ENCODE measurements at regions not wholly inside any gene's neighbourhood (a gene's known extent, or its start where the extent isn't known, plus 50 kb on each side); places are given as distances from the start of the nearest gene placed in this dataset.

- no peak for ATAC-seq (replicated peaks)
- H3K36me3 Mint-ChIP-seq (ENCODE audit: insufficient read depth) = no peaks in the 10 kb centered on the region
- no peaks in the 10 kb centered on the region for H3K27me3 Mint-ChIP-seq
- DNase-seq = no peak
- no peaks in the 10 kb centered on the region for H3K4me1 Mint-ChIP-seq (ENCODE audit: low read depth in 2 of 2)
- no peak overlapping the region for H3K4me3 Mint-ChIP-seq
- H3K9me3 Mint-ChIP-seq = peaks cover 0 to 5% of the 10 kb centered on the region in 2 donors
- no peak overlapping the region for H3K27ac Mint-ChIP-seq
Observed at GRCh38 chr18:27855486-27855885, 321.4 kb downstream of the CDH2 start.

GRCh38 chr18:27854631-27855030 lies 322.3 kb downstream of the CDH2 start:
- Mint-ChIP-seq H3K27me3 (no peaks in the 10 kb centered on the region), H3K36me3 (ENCODE audit: insufficient read depth) (no peaks in the 10 kb centered on the region), H3K4me3 (no peak overlapping the region), H3K27ac (no peak overlapping the region), H3K4me1 (ENCODE audit: low read depth in 2 of 2) (no peaks in the 10 kb centered on the region), H3K9me3 (peaks cover 0 to 8% of the 10 kb centered on the region in 2 donors)
- DNase-seq = no peak
- ATAC-seq (replicated peaks) = no peak

- ATAC-seq (replicated peaks) = no peak
- no peak for DNase-seq
- Mint-ChIP-seq H3K4me1 (ENCODE audit: low read depth in 2 of 2) (no peaks in the 10 kb centered on the region), H3K36me3 (ENCODE audit: insufficient read depth) (no peaks in the 10 kb centered on the region), H3K4me3 (no peak overlapping the region), H3K27me3 (no peaks in the 10 kb centered on the region), H3K27ac (no peak overlapping the region), H3K9me3 (peaks cover 16 to 21% of the 10 kb centered on the region in 2 donors)
Observed at GRCh38 chr18:27848336-27848735, 328.6 kb downstream of the CDH2 start.

- no peaks in the 10 kb centered on the region for H3K36me3 Mint-ChIP-seq (ENCODE audit: insufficient read depth)
- H3K4me1 Mint-ChIP-seq (ENCODE audit: low read depth in 2 of 2) = no peaks in the 10 kb centered on the region
- peaks cover 16 to 21% of the 10 kb centered on the region in 2 donors for H3K9me3 Mint-ChIP-seq
- H3K4me3 Mint-ChIP-seq = no peak overlapping the region
- ATAC-seq (replicated peaks) (no peak), DNase-seq (no peak)
- H3K27me3 Mint-ChIP-seq = no peaks in the 10 kb centered on the region
- no peak overlapping the region for H3K27ac Mint-ChIP-seq
Observed at GRCh38 chr18:27847412-27847811, 329.5 kb downstream of the CDH2 start.

- Mint-ChIP-seq H3K36me3 (ENCODE audit: insufficient read depth) (no peaks in the 10 kb centered on the region), H3K27ac (no peak overlapping the region), H3K9me3 (peaks cover 16 to 21% of the 10 kb centered on the region in 2 donors), H3K4me1 (ENCODE audit: low read depth in 2 of 2) (no peaks in the 10 kb centered on the region), H3K27me3 (no peaks in the 10 kb centered on the region), H3K4me3 (no peak overlapping the region)
- ATAC-seq (replicated peaks) (no peak), DNase-seq (no peak)
Observed at GRCh38 chr18:27845897-27846296, 331.0 kb downstream of the CDH2 start.

GRCh38 chr18:27843783-27844777 lies 332.9 kb downstream of the CDH2 start:
- no peak for ATAC-seq (replicated peaks)
- Mint-ChIP-seq H3K27ac (no peak overlapping the region), H3K4me3 (no peak overlapping the region), H3K4me1 (ENCODE audit: low read depth in 2 of 2) (no peaks in the 10 kb centered on the region), H3K9me3 (peaks cover 18 to 21% of the 10 kb centered on the region in 2 donors), H3K27me3 (no peaks in the 10 kb centered on the region), H3K36me3 (ENCODE audit: insufficient read depth) (no peaks in the 10 kb centered on the region)
- no peak for DNase-seq

- no peak for DNase-seq
Observed at GRCh38 chr18:27839141-27839540, 337.8 kb downstream of the CDH2 start.

GRCh38 chr18:27838225-27838624 lies 338.7 kb downstream of the CDH2 start:
- Mint-ChIP-seq H3K9me3 (peaks cover 13 to 15% of the 10 kb centered on the region in 2 donors), H3K27me3 (no peaks in the 10 kb centered on the region), H3K4me1 (ENCODE audit: low read depth in 2 of 2) (no peaks in the 10 kb centered on the region), H3K36me3 (ENCODE audit: insufficient read depth) (no peaks in the 10 kb centered on the region), H3K4me3 (no peak overlapping the region), H3K27ac (no peak overlapping the region)
- no peak for DNase-seq
- ATAC-seq (replicated peaks) = no peak

More at GRCh38 chr18:27839141-27839540, 337.8 kb downstream of the CDH2 start:
- H3K9me3 Mint-ChIP-seq = peaks cover 7 to 12% of the 10 kb centered on the region in 2 donors
- no peaks in the 10 kb centered on the region for H3K27me3 Mint-ChIP-seq
- H3K36me3 Mint-ChIP-seq (ENCODE audit: insufficient read depth) = no peaks in the 10 kb centered on the region
- no peak overlapping the region for H3K27ac Mint-ChIP-seq
- H3K4me1 Mint-ChIP-seq (ENCODE audit: low read depth in 2 of 2) = no peaks in the 10 kb centered on the region
- no peak overlapping the region for H3K4me3 Mint-ChIP-seq
- no peak for ATAC-seq (replicated peaks)

GRCh38 chr18:27826101-27826500 lies 350.8 kb downstream of the CDH2 start:
- Mint-ChIP-seq H3K4me3 (no peak overlapping the region), H3K9me3 (peaks cover 11 to 41% of the 10 kb centered on the region in 2 donors)
- no peak for DNase-seq

GRCh38 chr18:27825689-27826088 lies 351.2 kb downstream of the CDH2 start:
- H3K9me3 Mint-ChIP-seq = peaks cover 11 to 41% of the 10 kb centered on the region in 2 donors
- H3K36me3 Mint-ChIP-seq (ENCODE audit: insufficient read depth) = no peaks in the 10 kb centered on the region
- no peak for DNase-seq

More at GRCh38 chr18:27826101-27826500, 350.8 kb downstream of the CDH2 start:
- ATAC-seq (replicated peaks) = no peak
- Mint-ChIP-seq H3K36me3 (ENCODE audit: insufficient read depth) (no peaks in the 10 kb centered on the region), H3K27ac (no peak overlapping the region), H3K4me1 (ENCODE audit: low read depth in 2 of 2) (no peaks in the 10 kb centered on the region), H3K27me3 (no peaks in the 10 kb centered on the region)

GRCh38 chr18:27824841-27825681 lies 351.9 kb downstream of the CDH2 start:
- no peaks in the 10 kb centered on the region for H3K36me3 Mint-ChIP-seq (ENCODE audit: insufficient read depth)
- ATAC-seq (replicated peaks) (no peak), DNase-seq (no peak)
- no peaks in the 10 kb centered on the region for H3K4me1 Mint-ChIP-seq (ENCODE audit: low read depth in 2 of 2)
- H3K27me3 Mint-ChIP-seq = no peaks in the 10 kb centered on the region
- H3K4me3 Mint-ChIP-seq = no peak overlapping the region
- no peak overlapping the region for H3K27ac Mint-ChIP-seq
- H3K9me3 Mint-ChIP-seq = peaks cover 9 to 41% of the 10 kb centered on the region in 2 donors

More at GRCh38 chr18:27825689-27826088, 351.2 kb downstream of the CDH2 start:
- no peak overlapping the region for H3K4me3 Mint-ChIP-seq
- H3K27me3 Mint-ChIP-seq = no peaks in the 10 kb centered on the region
- no peak overlapping the region for H3K27ac Mint-ChIP-seq
- H3K4me1 Mint-ChIP-seq (ENCODE audit: low read depth in 2 of 2) = no peaks in the 10 kb centered on the region
- ATAC-seq (replicated peaks) = no peak

GRCh38 chr18:27824275-27824674 lies 352.7 kb downstream of the CDH2 start:
- Mint-ChIP-seq H3K9me3 (peaks cover 10 to 37% of the 10 kb centered on the region in 2 donors), H3K27me3 (no peaks in the 10 kb centered on the region), H3K27ac (no peak overlapping the region), H3K4me3 (no peak overlapping the region), H3K4me1 (ENCODE audit: low read depth in 2 of 2) (no peaks in the 10 kb centered on the region), H3K36me3 (ENCODE audit: insufficient read depth) (no peaks in the 10 kb centered on the region)
- ATAC-seq (replicated peaks) (no peak), DNase-seq (no peak)

- Mint-ChIP-seq H3K9me3 (peaks cover 12 to 34% of the 10 kb centered on the region in 2 donors), H3K4me3 (no peak overlapping the region), H3K27ac (no peak overlapping the region), H3K27me3 (no peaks in the 10 kb centered on the region), H3K4me1 (ENCODE audit: low read depth in 2 of 2) (no peaks in the 10 kb centered on the region), H3K36me3 (ENCODE audit: insufficient read depth) (no peaks in the 10 kb centered on the region)
- DNase-seq = no peak
- ATAC-seq (replicated peaks) = no peak
Observed at GRCh38 chr18:27823053-27823452, 353.9 kb downstream of the CDH2 start.

All from effector memory CD8-positive, alpha-beta T cell (primary cell).